ENCODE measurements at regions not wholly inside any gene's neighbourhood (a gene's known extent, or its start where the extent isn't known, plus 50 kb on each side); places are given as distances from the start of the nearest gene placed in this dataset.
"Not testable (repeated sequence)": the region's sequence is repeated elsewhere in the genome, so short reads cannot be mapped to it uniquely, and the experiment has no call there.

- intact Hi-C loops (cut with DNase I): no loop called here
- DNase-seq (no peak), ATAC-seq (peak in 1 of 2 donors; percentile 44)
Measured at GRCh38 chr7:136293272-136293671, 316.1 kb upstream of the MTPN start.

GRCh38 chr7:136292365-136292764 is 315.2 kb upstream of the MTPN start:
- ATAC-seq: no peak
- no peak for DNase-seq
- intact Hi-C loops (cut with DNase I): no loop called here

- intact Hi-C loops (cut with DNase I): no loop called here
- DNase-seq (no peak), ATAC-seq (no peak)
Measured at GRCh38 chr7:136290351-136290750, 313.2 kb upstream of the MTPN start.

GRCh38 chr7:136278057-136278456 is 300.9 kb upstream of the MTPN start:
- ATAC-seq (no peak), DNase-seq (no peak)
- intact Hi-C loops (cut with DNase I): no loop called here

GRCh38 chr7:136275794-136276193 is 298.6 kb upstream of the MTPN start:
- ATAC-seq: no peak

GRCh38 chr7:136274636-136275345 is 297.6 kb upstream of the MTPN start:
- no peak for DNase-seq
- no peak for ATAC-seq
- intact Hi-C loops (cut with DNase I): no loop called here

More at GRCh38 chr7:136275794-136276193, 298.6 kb upstream of the MTPN start:
- intact Hi-C loops (cut with DNase I): no loop called here
- DNase-seq: no peak

GRCh38 chr7:136272934-136273333 is 295.8 kb upstream of the MTPN start:
- intact Hi-C loops (cut with DNase I): no loop called here
- no peak for DNase-seq
- no peak for ATAC-seq

GRCh38 chr7:136267822-136268221 is 290.7 kb upstream of the MTPN start:
- DNase-seq (no peak), ATAC-seq (no peak)
- intact Hi-C loops (cut with DNase I): no loop called here

- intact Hi-C loops (cut with DNase I): no loop called here
- DNase-seq (no peak), ATAC-seq (no peak)
Measured at GRCh38 chr7:136266457-136266856, 289.3 kb upstream of the MTPN start.

GRCh38 chr7:136264304-136264703 is 287.1 kb upstream of the MTPN start:
- DNase-seq; intact Hi-C loops (cut with DNase I); ATAC-seq: not testable (repeated sequence)

GRCh38 chr7:136263112-136263860 is 286.1 kb upstream of the MTPN start:
- DNase-seq, ATAC-seq: not testable (repeated sequence)

GRCh38 chr7:136260591-136260990 is 283.4 kb upstream of the MTPN start:
- DNase-seq; intact Hi-C loops (cut with DNase I); ATAC-seq: not testable (repeated sequence)

More at GRCh38 chr7:136263112-136263860, 286.1 kb upstream of the MTPN start:
- intact Hi-C loops (cut with DNase I): not testable (repeated sequence)

- intact Hi-C loops (cut with DNase I): no loop called here
- DNase-seq (no peak), ATAC-seq (no peak)
Measured at GRCh38 chr7:136259074-136259473, 281.9 kb upstream of the MTPN start.

GRCh38 chr7:136256491-136256890 is 279.3 kb upstream of the MTPN start:
- intact Hi-C loops (cut with DNase I): no loop called here
- no peak for ATAC-seq
- DNase-seq: no peak

- intact Hi-C loops (cut with DNase I): no loop called here
- ATAC-seq: no peak
Measured at GRCh38 chr7:136254148-136254547, 277.0 kb upstream of the MTPN start.

GRCh38 chr7:136251826-136252225 is 274.7 kb upstream of the MTPN start:
- intact Hi-C loops (cut with DNase I): no loop called here
- no peak for DNase-seq
- ATAC-seq: no peak

More at GRCh38 chr7:136254148-136254547, 277.0 kb upstream of the MTPN start:
- DNase-seq: no peak

GRCh38 chr7:136247211-136247610 is 270.1 kb upstream of the MTPN start:
- DNase-seq (no peak), ATAC-seq (no peak)
- intact Hi-C loops (cut with DNase I): no loop called here

GRCh38 chr7:136245327-136246004 is 268.3 kb upstream of the MTPN start:
- intact Hi-C loops (cut with DNase I): no loop called here
- DNase-seq (no peak), ATAC-seq (no peak)

GRCh38 chr7:136234040-136234439 is 256.9 kb upstream of the MTPN start:
- ATAC-seq: no peak
- intact Hi-C loops (cut with DNase I): no loop called here
- DNase-seq: no peak

- intact Hi-C loops (cut with DNase I): no loop called here
- DNase-seq (no peak), ATAC-seq (no peak)
Measured at GRCh38 chr7:136230210-136230609, 253.1 kb upstream of the MTPN start.
